ENCODE measurements at regions not wholly inside any gene's neighbourhood (a gene's known extent, or its start where the extent isn't known, plus 50 kb on each side); places are given as distances from the start of the nearest gene placed in this dataset.

GRCh38 chr2:217481577-217481976 is 521.2 kb downstream of the TNS1 start:
- Mint-ChIP-seq H3K4me3 (ENCODE audit: unreplicated experiment) (no peak overlapping the region), H3K4me1 (ENCODE audit: unreplicated experiment) (peaks cover 24% of the 10 kb centered on the region), H3K36me3 (ENCODE audit: low read depth, unreplicated experiment) (no peaks in the 10 kb centered on the region), H3K9me3 (ENCODE audit: unreplicated experiment) (no peaks in the 10 kb centered on the region), H3K27me3 (ENCODE audit: unreplicated experiment) (no peaks in the 10 kb centered on the region), H3K27ac (ENCODE audit: unreplicated experiment) (no peak overlapping the region)
- no peak for TF ChIP-seq CTCF (IDR thresholded peaks at IDR 0.05; ENCODE audit: unreplicated experiment)
- DNase-seq (ENCODE audit: low spot score) = no peak

- no peak for DNase-seq (ENCODE audit: low spot score)
- no peaks in the 10 kb centered on the region for H3K36me3 Mint-ChIP-seq (ENCODE audit: low read depth, unreplicated experiment)
- H3K4me1 Mint-ChIP-seq (ENCODE audit: unreplicated experiment) = peaks cover 33% of the 10 kb centered on the region
- H3K4me3 Mint-ChIP-seq (ENCODE audit: unreplicated experiment) = no peak overlapping the region
- TF ChIP-seq CTCF (IDR thresholded peaks at IDR 0.05; ENCODE audit: unreplicated experiment) = no peak
- no peaks in the 10 kb centered on the region for H3K9me3 Mint-ChIP-seq (ENCODE audit: unreplicated experiment)
- H3K27ac Mint-ChIP-seq (ENCODE audit: unreplicated experiment) = peak overlapping the region; percentile 67
- H3K27me3 Mint-ChIP-seq (ENCODE audit: unreplicated experiment) = no peaks in the 10 kb centered on the region
Measured at GRCh38 chr2:217479566-217479965, 523.2 kb downstream of the TNS1 start.

- peak overlapping the region; percentile 67 for H3K27ac Mint-ChIP-seq (ENCODE audit: unreplicated experiment)
- no peaks in the 10 kb centered on the region for H3K27me3 Mint-ChIP-seq (ENCODE audit: unreplicated experiment)
- H3K36me3 Mint-ChIP-seq (ENCODE audit: low read depth, unreplicated experiment) = no peaks in the 10 kb centered on the region
- peaks cover 33% of the 10 kb centered on the region for H3K4me1 Mint-ChIP-seq (ENCODE audit: unreplicated experiment)
- H3K4me3 Mint-ChIP-seq (ENCODE audit: unreplicated experiment) = no peak overlapping the region
- H3K9me3 Mint-ChIP-seq (ENCODE audit: unreplicated experiment) = no peaks in the 10 kb centered on the region
- peak; percentile 4 for DNase-seq (ENCODE audit: low spot score)
- TF ChIP-seq CTCF (IDR thresholded peaks at IDR 0.05; ENCODE audit: unreplicated experiment) = no peak
Measured at GRCh38 chr2:217478831-217479455, 523.9 kb downstream of the TNS1 start.

- peaks cover 33% of the 10 kb centered on the region for H3K4me1 Mint-ChIP-seq (ENCODE audit: unreplicated experiment)
- H3K4me3 Mint-ChIP-seq (ENCODE audit: unreplicated experiment) = no peak overlapping the region
- no peaks in the 10 kb centered on the region for H3K27me3 Mint-ChIP-seq (ENCODE audit: unreplicated experiment)
- DNase-seq (ENCODE audit: low spot score) = no peak
- H3K36me3 Mint-ChIP-seq (ENCODE audit: low read depth, unreplicated experiment) = no peaks in the 10 kb centered on the region
- H3K9me3 Mint-ChIP-seq (ENCODE audit: unreplicated experiment) = no peaks in the 10 kb centered on the region
- no peak for TF ChIP-seq CTCF (IDR thresholded peaks at IDR 0.05; ENCODE audit: unreplicated experiment)
- peak overlapping the region; percentile 53 for H3K27ac Mint-ChIP-seq (ENCODE audit: unreplicated experiment)
Measured at GRCh38 chr2:217477583-217477982, 525.2 kb downstream of the TNS1 start.

GRCh38 chr2:217475791-217476190 is 527.0 kb downstream of the TNS1 start:
- Mint-ChIP-seq H3K4me3 (ENCODE audit: unreplicated experiment) (no peak overlapping the region), H3K27me3 (ENCODE audit: unreplicated experiment) (no peaks in the 10 kb centered on the region), H3K9me3 (ENCODE audit: unreplicated experiment) (no peaks in the 10 kb centered on the region), H3K27ac (ENCODE audit: unreplicated experiment) (no peak overlapping the region), H3K4me1 (ENCODE audit: unreplicated experiment) (peaks cover 33% of the 10 kb centered on the region), H3K36me3 (ENCODE audit: low read depth, unreplicated experiment) (no peaks in the 10 kb centered on the region)
- no peak for DNase-seq (ENCODE audit: low spot score)
- TF ChIP-seq CTCF (IDR thresholded peaks at IDR 0.05; ENCODE audit: unreplicated experiment) = no peak
